ENCODE measurements at regions not wholly inside any gene's neighbourhood (a gene's known extent, or its start where the extent isn't known, plus 50 kb on each side); places are given as distances from the start of the nearest gene placed in this dataset.

DNA sequence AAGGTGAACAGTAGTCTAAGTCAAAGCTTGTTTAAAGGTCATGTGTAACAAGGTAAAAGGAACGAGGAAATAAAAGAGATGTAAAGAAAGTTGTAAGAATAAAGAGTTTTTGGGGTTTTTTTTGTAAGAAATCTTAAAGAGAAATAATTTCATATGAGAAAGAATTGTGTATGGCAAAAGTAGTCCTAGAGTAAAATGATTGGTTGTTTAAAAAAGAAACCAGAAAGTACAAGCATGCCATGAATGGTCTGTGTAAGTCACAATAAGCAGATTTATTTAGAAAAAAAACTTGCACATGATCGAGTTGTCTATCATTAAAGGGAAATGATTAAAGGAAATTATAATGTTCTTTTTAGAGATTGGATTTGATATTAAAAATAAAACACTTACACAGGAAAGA is 172.6 kb upstream of the TUSC1 start:
- Histone ChIP-seq H3K4me3 (no peak overlapping the region), H3K27me3 (no peaks in the 10 kb centered on the region), H3K9me3 (no peaks in the 10 kb centered on the region), H3K4me1 (no peaks in the 10 kb centered on the region), H3K36me3 (no peaks in the 10 kb centered on the region), H3K27ac (no peak overlapping the region)
- no peak for DNase-seq (ENCODE audit: extremely low spot score in 2 of 2)
- intact Hi-C loops (cut with DNase I) = no loop called here
- TF ChIP-seq POLR2AphosphoS5 (IDR thresholded peaks at IDR 0.05; ENCODE audit: insufficient read depth in 1 of 2, low read depth in 1 of 2) = no peak
- no peak for TF ChIP-seq POLR2A (IDR thresholded peaks at IDR 0.05)
- TF ChIP-seq, protein P1, sequence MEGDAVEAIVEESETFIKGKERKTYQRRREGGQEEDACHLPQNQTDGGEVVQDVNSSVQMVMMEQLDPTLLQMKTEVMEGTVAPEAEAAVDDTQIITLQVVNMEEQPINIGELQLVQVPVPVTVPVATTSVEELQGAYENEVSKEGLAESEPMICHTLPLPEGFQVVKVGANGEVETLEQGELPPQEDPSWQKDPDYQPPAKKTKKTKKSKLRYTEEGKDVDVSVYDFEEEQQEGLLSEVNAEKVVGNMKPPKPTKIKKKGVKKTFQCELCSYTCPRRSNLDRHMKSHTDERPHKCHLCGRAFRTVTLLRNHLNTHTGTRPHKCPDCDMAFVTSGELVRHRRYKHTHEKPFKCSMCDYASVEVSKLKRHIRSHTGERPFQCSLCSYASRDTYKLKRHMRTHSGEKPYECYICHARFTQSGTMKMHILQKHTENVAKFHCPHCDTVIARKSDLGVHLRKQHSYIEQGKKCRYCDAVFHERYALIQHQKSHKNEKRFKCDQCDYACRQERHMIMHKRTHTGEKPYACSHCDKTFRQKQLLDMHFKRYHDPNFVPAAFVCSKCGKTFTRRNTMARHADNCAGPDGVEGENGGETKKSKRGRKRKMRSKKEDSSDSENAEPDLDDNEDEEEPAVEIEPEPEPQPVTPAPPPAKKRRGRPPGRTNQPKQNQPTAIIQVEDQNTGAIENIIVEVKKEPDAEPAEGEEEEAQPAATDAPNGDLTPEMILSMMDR (IDR thresholded peaks at IDR 0.05) = no peak

GRCh38 chr9:25845867-25846266 is 167.6 kb upstream of the TUSC1 start:
- Histone ChIP-seq H3K27ac (no peak overlapping the region), H3K4me3 (no peak overlapping the region), H3K27me3 (no peaks in the 10 kb centered on the region), H3K9me3 (no peaks in the 10 kb centered on the region), H3K36me3 (no peaks in the 10 kb centered on the region), H3K4me1 (no peaks in the 10 kb centered on the region)
- no peak for TF ChIP-seq POLR2A (IDR thresholded peaks at IDR 0.05)
- TF ChIP-seq, protein P1 (IDR thresholded peaks at IDR 0.05) = no peak
- no peak for TF ChIP-seq POLR2AphosphoS5 (IDR thresholded peaks at IDR 0.05; ENCODE audit: insufficient read depth in 1 of 2, low read depth in 1 of 2)
- intact Hi-C loops (cut with DNase I) = no loop called here
- no peak for DNase-seq (ENCODE audit: extremely low spot score in 2 of 2)

- no peaks in the 10 kb centered on the region for H3K36me3 ChIP-seq
- intact Hi-C loops (cut with DNase I) = no loop called here
Observed at GRCh38 chr9:25830381-25830780, 152.1 kb upstream of the TUSC1 start.

GRCh38 chr9:25827626-25828025 is 149.4 kb upstream of the TUSC1 start:
- H3K9me3 ChIP-seq = no peaks in the 10 kb centered on the region
- H3K27me3 ChIP-seq = no peaks in the 10 kb centered on the region
- no peaks in the 10 kb centered on the region for H3K4me1 ChIP-seq
- DNase-seq (ENCODE audit: extremely low spot score in 2 of 2) = no peak
- no peaks in the 10 kb centered on the region for H3K36me3 ChIP-seq
- TF ChIP-seq, protein P1 (IDR thresholded peaks at IDR 0.05) = no peak
- TF ChIP-seq POLR2AphosphoS5 (IDR thresholded peaks at IDR 0.05; ENCODE audit: insufficient read depth in 1 of 2, low read depth in 1 of 2) (no peak), POLR2A (IDR thresholded peaks at IDR 0.05) (no peak)
- no peak overlapping the region for H3K4me3 ChIP-seq
- intact Hi-C loops (cut with DNase I) = no loop called here
- no peak overlapping the region for H3K27ac ChIP-seq

More at GRCh38 chr9:25830381-25830780, 152.1 kb upstream of the TUSC1 start:
- TF ChIP-seq, protein P1 (IDR thresholded peaks at IDR 0.05) = no peak
- TF ChIP-seq POLR2A (IDR thresholded peaks at IDR 0.05) (no peak), POLR2AphosphoS5 (IDR thresholded peaks at IDR 0.05; ENCODE audit: insufficient read depth in 1 of 2, low read depth in 1 of 2) (no peak)
- no peaks in the 10 kb centered on the region for H3K4me1 ChIP-seq
- DNase-seq (ENCODE audit: extremely low spot score in 2 of 2) = no peak
- no peak overlapping the region for H3K4me3 ChIP-seq
- H3K27me3 ChIP-seq = no peaks in the 10 kb centered on the region
- no peaks in the 10 kb centered on the region for H3K9me3 ChIP-seq
- no peak overlapping the region for H3K27ac ChIP-seq

DNA sequence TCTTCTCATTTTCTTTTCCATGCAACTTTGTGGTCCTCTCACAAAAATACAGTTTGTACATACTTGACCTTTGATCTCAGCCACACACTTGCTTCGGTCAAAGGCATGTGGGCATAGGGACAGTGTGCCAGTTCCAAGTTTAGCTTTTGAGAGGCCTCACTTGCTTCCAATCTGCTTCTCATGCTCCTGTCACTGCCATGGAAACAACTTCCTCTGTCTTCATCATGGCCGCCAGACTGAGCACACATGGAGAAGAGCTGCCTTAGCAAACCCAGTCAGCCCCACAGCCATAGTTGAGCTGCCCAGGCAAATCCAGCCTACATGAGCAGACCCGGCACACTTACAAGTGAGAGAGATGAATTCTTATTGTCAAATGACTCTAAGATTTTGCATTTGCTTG is 138.2 kb upstream of the TUSC1 start:
- no peaks in the 10 kb centered on the region for H3K9me3 ChIP-seq
- H3K27ac ChIP-seq = no peak overlapping the region
- no peaks in the 10 kb centered on the region for H3K36me3 ChIP-seq
- DNase-seq (ENCODE audit: extremely low spot score in 2 of 2) = no peak
- TF ChIP-seq POLR2AphosphoS5 (IDR thresholded peaks at IDR 0.05; ENCODE audit: insufficient read depth in 1 of 2, low read depth in 1 of 2) = no peak
- no peak overlapping the region for H3K4me3 ChIP-seq
- intact Hi-C loops (cut with DNase I) = no loop called here
- no peaks in the 10 kb centered on the region for H3K27me3 ChIP-seq
- H3K4me1 ChIP-seq = no peaks in the 10 kb centered on the region

GRCh38 chr9:25814023-25814422 is 135.8 kb upstream of the TUSC1 start:
- intact Hi-C loops (cut with DNase I) = no loop called here
- no peak overlapping the region for H3K4me3 ChIP-seq
- H3K27me3 ChIP-seq = no peaks in the 10 kb centered on the region
- H3K4me1 ChIP-seq = no peaks in the 10 kb centered on the region
- no peak overlapping the region for H3K27ac ChIP-seq
- H3K9me3 ChIP-seq = no peaks in the 10 kb centered on the region
- TF ChIP-seq, protein P1 (IDR thresholded peaks at IDR 0.05) = no peak
- no peak for TF ChIP-seq POLR2A (IDR thresholded peaks at IDR 0.05)
- TF ChIP-seq POLR2AphosphoS5 (IDR thresholded peaks at IDR 0.05; ENCODE audit: insufficient read depth in 1 of 2, low read depth in 1 of 2) = no peak
- H3K36me3 ChIP-seq = no peaks in the 10 kb centered on the region
- DNase-seq (ENCODE audit: extremely low spot score in 2 of 2) = no peak
